ENCODE measurements at regions not wholly inside any gene's neighbourhood (a gene's known extent, or its start where the extent isn't known, plus 50 kb on each side); places are given as distances from the start of the nearest gene placed in this dataset.

DNA sequence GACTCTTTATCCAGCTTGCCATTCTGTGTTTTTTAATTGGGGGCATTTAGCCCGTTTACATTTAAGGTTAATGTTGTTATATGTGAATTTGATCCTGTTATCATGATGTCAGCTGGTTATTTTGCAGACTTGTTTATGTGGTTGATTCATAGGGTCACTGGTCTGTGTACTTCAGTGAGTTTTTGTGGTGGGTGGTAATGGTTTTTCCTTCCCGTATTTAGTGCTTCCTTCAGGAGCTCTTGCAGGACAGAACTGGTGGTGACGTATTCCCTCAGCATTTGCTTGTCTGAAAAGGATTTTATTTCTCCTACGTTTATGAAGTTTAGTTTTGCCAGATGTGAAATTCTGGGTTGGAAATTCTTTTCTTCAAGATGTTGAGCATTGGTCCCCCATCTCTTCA lies 381.1 kb downstream of the MAN2A1 start:
- TF ChIP-seq, protein P1, sequence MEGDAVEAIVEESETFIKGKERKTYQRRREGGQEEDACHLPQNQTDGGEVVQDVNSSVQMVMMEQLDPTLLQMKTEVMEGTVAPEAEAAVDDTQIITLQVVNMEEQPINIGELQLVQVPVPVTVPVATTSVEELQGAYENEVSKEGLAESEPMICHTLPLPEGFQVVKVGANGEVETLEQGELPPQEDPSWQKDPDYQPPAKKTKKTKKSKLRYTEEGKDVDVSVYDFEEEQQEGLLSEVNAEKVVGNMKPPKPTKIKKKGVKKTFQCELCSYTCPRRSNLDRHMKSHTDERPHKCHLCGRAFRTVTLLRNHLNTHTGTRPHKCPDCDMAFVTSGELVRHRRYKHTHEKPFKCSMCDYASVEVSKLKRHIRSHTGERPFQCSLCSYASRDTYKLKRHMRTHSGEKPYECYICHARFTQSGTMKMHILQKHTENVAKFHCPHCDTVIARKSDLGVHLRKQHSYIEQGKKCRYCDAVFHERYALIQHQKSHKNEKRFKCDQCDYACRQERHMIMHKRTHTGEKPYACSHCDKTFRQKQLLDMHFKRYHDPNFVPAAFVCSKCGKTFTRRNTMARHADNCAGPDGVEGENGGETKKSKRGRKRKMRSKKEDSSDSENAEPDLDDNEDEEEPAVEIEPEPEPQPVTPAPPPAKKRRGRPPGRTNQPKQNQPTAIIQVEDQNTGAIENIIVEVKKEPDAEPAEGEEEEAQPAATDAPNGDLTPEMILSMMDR (conservative IDR thresholded peaks at IDR 0.05; ENCODE audit: low read depth in 2 of 2) = no peak
- TF ChIP-seq CREB1 (CRISPR knock-in tag; IDR thresholded peaks at IDR 0.05; ENCODE audit: low read depth) (no peak), EZH2 (IDR thresholded peaks at IDR 0.05; ENCODE audit: low read depth, unreplicated experiment) (no peak), STAT1 (IDR thresholded peaks at IDR 0.05; ENCODE audit: unreplicated experiment) (no peak), POLR2AphosphoS5 (IDR thresholded peaks at IDR 0.05; ENCODE audit: low read depth) (no peak), JUNB (IDR thresholded peaks at IDR 0.05; ENCODE audit: unreplicated experiment) (no peak)

Data from GM23338 (cell line).